ENCODE measurements at regions not wholly inside any gene's neighbourhood (a gene's known extent, or its start where the extent isn't known, plus 50 kb on each side); places are given as distances from the start of the nearest gene placed in this dataset.
"Not testable (repeated sequence)": the region's sequence is repeated elsewhere in the genome, so short reads cannot be mapped to it uniquely, and the experiment has no call there.

DNA sequence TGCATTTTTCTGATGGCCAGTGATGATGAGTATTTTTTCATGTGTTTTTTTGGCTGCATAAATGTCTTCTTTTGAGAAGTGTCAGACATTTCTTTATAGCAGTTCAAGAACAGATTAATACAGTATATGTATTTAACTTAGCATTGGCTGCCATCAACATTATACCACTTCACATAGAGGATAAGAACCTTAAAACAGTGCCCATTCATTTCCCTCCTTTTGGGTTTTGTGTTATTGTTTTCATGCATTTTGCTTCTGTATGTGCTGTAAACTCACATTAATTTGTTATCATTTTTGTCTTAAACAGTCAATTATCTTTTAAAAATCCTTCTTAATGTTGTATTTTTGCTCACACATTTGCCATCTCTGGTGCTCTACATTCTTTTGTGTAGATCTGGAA is 381.6 kb upstream of the DEFB115 start:
- not testable (repeated sequence) for H3K36me3 Mint-ChIP-seq; H3K27me3 Mint-ChIP-seq; ATAC-seq (replicated peaks); H3K4me1 Mint-ChIP-seq; H3K4me3 Mint-ChIP-seq; H3K27ac Mint-ChIP-seq; DNase-seq
- H3K9me3 Mint-ChIP-seq: peaks cover 31 to 37% of the 10 kb centered on the region in 2 donors

DNA sequence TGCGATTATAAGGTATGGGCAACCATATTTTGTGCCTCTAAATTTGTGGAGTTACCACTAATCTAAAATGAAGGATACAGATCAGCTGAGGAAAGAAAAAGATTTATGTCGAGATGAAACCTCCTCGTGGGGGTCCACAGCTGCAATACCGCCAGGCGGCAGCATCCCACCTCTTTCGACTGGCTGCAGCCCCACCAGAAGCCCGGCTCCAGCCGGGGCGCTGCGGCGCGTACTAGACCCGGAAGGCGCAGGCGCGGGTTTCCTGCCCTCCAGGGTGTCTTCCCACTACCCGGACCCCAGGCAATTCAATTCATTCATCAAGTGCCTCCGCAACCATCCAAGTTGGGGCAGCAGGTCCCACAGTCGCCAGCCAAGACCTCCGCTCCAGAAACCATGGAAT is 366.1 kb upstream of the DEFB115 start:
- H3K9me3 Mint-ChIP-seq: peaks cover 12 to 15% of the 10 kb centered on the region in 2 donors
- DNase-seq; H3K36me3 Mint-ChIP-seq; H3K4me1 Mint-ChIP-seq; ATAC-seq (replicated peaks); H3K4me3 Mint-ChIP-seq; H3K27ac Mint-ChIP-seq: not testable (repeated sequence)
- H3K27me3 Mint-ChIP-seq: peaks cover 26 to 47% of the 10 kb centered on the region in 2 donors

- Mint-ChIP-seq H3K36me3 (peaks cover 2 to 5% of the 10 kb centered on the region in 2 donors), H3K27me3 (peaks cover 26 to 47% of the 10 kb centered on the region in 2 donors), H3K4me3 (no peak overlapping the region), H3K4me1 (peaks cover 3 to 9% of the 10 kb centered on the region in 2 donors), H3K27ac (no peak overlapping the region), H3K9me3 (peaks cover 7 to 8% of the 10 kb centered on the region in 2 donors)
- ATAC-seq (replicated peaks) (no peak), DNase-seq (no peak)
Measured at GRCh38 chr20:30892541-30893345, 364.7 kb upstream of the DEFB115 start.

GRCh38 chr20:30893346-30894314 is 363.8 kb upstream of the DEFB115 start:
- not testable (repeated sequence) for H3K36me3 Mint-ChIP-seq; H3K4me3 Mint-ChIP-seq; H3K9me3 Mint-ChIP-seq; H3K4me1 Mint-ChIP-seq; DNase-seq; ATAC-seq (replicated peaks); H3K27ac Mint-ChIP-seq
- peaks cover 26 to 47% of the 10 kb centered on the region in 2 donors for H3K27me3 Mint-ChIP-seq

GRCh38 chr20:30894707-30895353 is 362.6 kb upstream of the DEFB115 start:
- H3K9me3 Mint-ChIP-seq; DNase-seq; H3K4me3 Mint-ChIP-seq; H3K4me1 Mint-ChIP-seq; H3K27ac Mint-ChIP-seq; H3K36me3 Mint-ChIP-seq; ATAC-seq (replicated peaks): not testable (repeated sequence)
- H3K27me3 Mint-ChIP-seq: peaks cover 32 to 57% of the 10 kb centered on the region in 2 donors

DNA sequence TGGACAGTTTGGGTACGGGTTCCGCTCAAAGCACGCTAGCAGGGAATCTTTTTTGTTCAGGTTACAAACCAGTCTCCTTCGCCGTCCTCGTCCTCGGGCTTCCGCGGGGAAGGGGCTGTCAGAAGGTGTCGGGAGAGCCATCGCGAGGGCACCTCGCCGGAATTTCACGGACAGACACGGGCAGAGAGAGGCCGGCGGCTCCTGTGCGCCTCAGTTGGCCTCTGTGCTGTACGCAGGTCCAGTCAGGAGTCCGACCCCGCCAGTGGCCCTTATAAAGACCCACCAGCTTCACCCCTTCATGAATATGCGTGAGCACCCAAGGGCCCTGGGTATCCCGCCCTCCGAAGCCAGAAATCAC is 362.1 kb upstream of the DEFB115 start:
- DNase-seq; H3K4me1 Mint-ChIP-seq; ATAC-seq (replicated peaks); H3K27ac Mint-ChIP-seq; H3K4me3 Mint-ChIP-seq; H3K9me3 Mint-ChIP-seq; H3K36me3 Mint-ChIP-seq: not testable (repeated sequence)
- H3K27me3 Mint-ChIP-seq: peaks cover 32 to 62% of the 10 kb centered on the region in 2 donors

GRCh38 chr20:30899370-30900079 is 357.9 kb upstream of the DEFB115 start:
- H3K36me3 Mint-ChIP-seq; H3K4me1 Mint-ChIP-seq; H3K27ac Mint-ChIP-seq; ATAC-seq (replicated peaks); H3K9me3 Mint-ChIP-seq; DNase-seq: not testable (repeated sequence)
- H3K4me3 Mint-ChIP-seq: peak overlapping the region in 1 of 2 donors; percentile 65
- H3K27me3 Mint-ChIP-seq: peaks cover 15 to 31% of the 10 kb centered on the region in 2 donors

DNA sequence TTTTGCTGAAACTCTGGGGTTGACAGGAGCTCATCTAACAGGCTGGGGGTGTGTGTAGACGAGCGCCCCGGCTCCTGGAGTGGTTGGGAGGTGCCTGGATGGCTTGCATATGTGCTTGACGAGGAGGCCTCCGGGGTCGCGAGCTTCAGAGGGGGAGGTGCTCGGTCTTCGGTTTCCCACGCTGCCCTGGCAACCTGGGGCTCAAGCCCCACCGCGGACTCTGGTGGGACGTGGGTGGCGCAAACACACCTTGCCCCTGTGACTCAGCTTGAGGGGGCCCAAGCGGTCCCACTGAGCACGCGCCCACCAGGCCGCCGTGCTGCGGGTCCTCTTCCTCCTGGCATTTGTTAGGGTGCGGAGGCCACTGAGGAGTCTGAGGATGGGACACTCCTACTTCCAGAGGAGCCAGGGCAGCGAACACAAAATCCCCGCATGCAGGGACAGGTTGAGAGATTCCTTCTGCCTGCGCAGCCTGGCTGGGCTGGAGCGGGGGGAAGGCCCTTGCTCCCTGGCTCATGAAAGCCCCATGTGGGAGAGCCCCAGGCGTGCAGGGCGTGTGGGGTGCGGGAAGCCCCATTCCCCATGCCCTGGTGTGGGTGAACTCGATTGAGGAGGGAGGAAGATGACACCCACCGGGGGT is 357.3 kb upstream of the DEFB115 start:
- peaks cover 11 to 24% of the 10 kb centered on the region in 2 donors for H3K27me3 Mint-ChIP-seq
- H3K36me3 Mint-ChIP-seq; H3K4me3 Mint-ChIP-seq; H3K4me1 Mint-ChIP-seq; H3K9me3 Mint-ChIP-seq; ATAC-seq (replicated peaks); DNase-seq; H3K27ac Mint-ChIP-seq: not testable (repeated sequence)

- DNase-seq; ATAC-seq (replicated peaks); H3K4me3 Mint-ChIP-seq; H3K36me3 Mint-ChIP-seq; H3K27ac Mint-ChIP-seq; H3K27me3 Mint-ChIP-seq; H3K4me1 Mint-ChIP-seq: not testable (repeated sequence)
- H3K9me3 Mint-ChIP-seq: peaks cover 15 to 16% of the 10 kb centered on the region in 2 donors
Measured at GRCh38 chr20:30905231-30905630, 352.2 kb upstream of the DEFB115 start.

GRCh38 chr20:30910937-30911725 is 346.3 kb upstream of the DEFB115 start:
- no peak overlapping the region for H3K27ac Mint-ChIP-seq
- H3K27me3 Mint-ChIP-seq: peaks cover 19 to 21% of the 10 kb centered on the region in 2 donors
- DNase-seq: no peak
- H3K9me3 Mint-ChIP-seq: peaks cover 31 to 32% of the 10 kb centered on the region in 2 donors
- no peak overlapping the region for H3K4me3 Mint-ChIP-seq
- H3K36me3 Mint-ChIP-seq: peaks cover 7 to 10% of the 10 kb centered on the region in 2 donors
- ATAC-seq (replicated peaks): no peak
- H3K4me1 Mint-ChIP-seq: peaks cover 0 to 8% of the 10 kb centered on the region in 2 donors

GRCh38 chr20:30911832-30912660 is 345.4 kb upstream of the DEFB115 start:
- DNase-seq; H3K4me1 Mint-ChIP-seq; H3K4me3 Mint-ChIP-seq; ATAC-seq (replicated peaks); H3K27ac Mint-ChIP-seq: not testable (repeated sequence)
- H3K9me3 Mint-ChIP-seq: peaks cover 29 to 31% of the 10 kb centered on the region in 2 donors
- peaks cover 19 to 21% of the 10 kb centered on the region in 2 donors for H3K27me3 Mint-ChIP-seq
- H3K36me3 Mint-ChIP-seq: peaks cover 7 to 10% of the 10 kb centered on the region in 2 donors

DNA sequence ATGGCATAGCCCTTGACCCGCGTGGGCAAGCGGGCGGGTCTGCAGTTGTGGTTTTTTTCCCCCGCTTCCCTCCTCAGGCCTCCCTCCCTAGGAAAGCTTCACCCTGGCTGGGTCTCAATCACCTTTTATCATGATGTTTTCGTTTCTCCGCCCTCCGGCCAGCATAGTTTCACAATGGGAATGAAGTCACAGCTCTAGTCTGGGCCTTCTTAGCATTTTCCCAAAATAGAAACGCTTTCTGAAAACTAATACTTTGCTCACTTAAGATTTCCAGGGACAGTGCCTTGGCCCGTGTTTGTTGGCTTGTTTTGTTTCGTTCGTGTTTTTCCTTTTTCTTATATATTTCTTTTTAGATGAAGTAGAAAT is 344.8 kb upstream of the DEFB115 start:
- not testable (repeated sequence) for ATAC-seq (replicated peaks); H3K4me3 Mint-ChIP-seq; H3K27ac Mint-ChIP-seq; DNase-seq; H3K4me1 Mint-ChIP-seq
- peaks cover 19 to 21% of the 10 kb centered on the region in 2 donors for H3K27me3 Mint-ChIP-seq
- peaks cover 28 to 31% of the 10 kb centered on the region in 2 donors for H3K9me3 Mint-ChIP-seq
- peaks cover 7 to 10% of the 10 kb centered on the region in 2 donors for H3K36me3 Mint-ChIP-seq

Measured in stimulated activated naive B cell treated with anti-CD40 and anti-IgM and Interleukin-4, amounts not matched to agents 10 μg/mL and 1 μg/mL and 100 μg/mL, for 72 hours (primary cell).